KOPT-K1 (cell line): ENCODE measurements at regions not wholly inside any gene's neighbourhood (a gene's known extent, or its start where the extent isn't known, plus 50 kb on each side); places are given as distances from the start of the nearest gene placed in this dataset.
"Not testable (repeated sequence)": the region's sequence is repeated elsewhere in the genome, so short reads cannot be mapped to it uniquely, and the experiment has no call there.

ENCODE experiments used
- H3K27ac ChIP-seq: fragments of 200-600 bp; sonication (generic); 2 replicates; pipeline ENCODE4 v1.5.1; 2016; ENCODE audit warnings: antibody characterized with exemption, mild to moderate bottlenecking, low read depth, low read length; ENCODE audit not compliant: poor library complexity, severe bottlenecking
- H3K36me3 ChIP-seq: fragments of 200-600 bp; sonication (generic); 2 replicates; pipeline ENCODE4 v1.5.1; 2017; ENCODE audit warnings: antibody characterized with exemption, mild to moderate bottlenecking, low read length, moderate library complexity; ENCODE audit not compliant: insufficient read depth
- H3K9me3 ChIP-seq: fragments of 200-600 bp; sonication (generic); 2 replicates; pipeline ENCODE4 v1.5.1; 2017; ENCODE audit warnings: antibody characterized with exemption, low read length, mild to moderate bottlenecking; ENCODE audit not compliant: insufficient read depth, poor library complexity, severe bottlenecking

DNA sequence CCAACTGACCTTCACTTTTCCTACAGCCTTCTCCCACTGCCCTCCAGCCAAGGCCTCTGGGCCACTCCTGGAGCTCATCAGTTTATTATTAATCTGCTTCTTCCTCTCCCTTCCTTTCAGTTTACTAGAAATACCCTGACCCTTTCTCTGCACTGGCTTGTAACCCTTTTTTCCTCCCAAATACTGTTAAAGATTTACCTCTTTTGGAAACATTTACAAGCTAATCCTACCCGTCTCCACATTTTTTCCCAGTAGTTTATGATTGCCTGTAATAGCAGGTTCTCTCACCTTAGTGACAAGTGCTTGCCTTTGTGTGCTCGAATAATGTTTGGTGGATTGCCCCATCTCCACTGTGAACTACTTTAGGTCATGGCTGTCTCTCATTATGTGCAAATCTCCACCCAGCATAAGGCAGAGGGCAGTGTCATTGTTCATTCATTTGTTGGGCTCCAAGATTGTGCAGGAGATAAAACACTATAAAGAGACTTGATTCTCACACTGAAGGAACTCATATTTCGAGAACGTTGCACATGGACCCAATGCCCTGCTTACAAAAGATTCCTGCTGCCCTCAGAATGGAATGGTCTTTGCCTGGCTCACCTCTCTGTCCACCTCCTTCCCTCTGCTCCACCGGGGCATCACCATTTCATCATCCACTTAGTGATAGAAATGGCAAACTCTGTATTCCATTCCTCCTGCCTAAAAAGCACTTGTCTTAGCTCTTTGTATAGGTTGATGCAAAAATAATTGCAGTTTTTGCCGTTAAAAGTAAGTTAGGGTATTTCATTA is 491.1 kb downstream of the UTRN start:
- Histone ChIP-seq H3K9me3 (no peaks in the 10 kb centered on the region), H3K36me3 (peaks cover 60% of the 10 kb centered on the region), H3K27ac (no peak overlapping the region)

DNA sequence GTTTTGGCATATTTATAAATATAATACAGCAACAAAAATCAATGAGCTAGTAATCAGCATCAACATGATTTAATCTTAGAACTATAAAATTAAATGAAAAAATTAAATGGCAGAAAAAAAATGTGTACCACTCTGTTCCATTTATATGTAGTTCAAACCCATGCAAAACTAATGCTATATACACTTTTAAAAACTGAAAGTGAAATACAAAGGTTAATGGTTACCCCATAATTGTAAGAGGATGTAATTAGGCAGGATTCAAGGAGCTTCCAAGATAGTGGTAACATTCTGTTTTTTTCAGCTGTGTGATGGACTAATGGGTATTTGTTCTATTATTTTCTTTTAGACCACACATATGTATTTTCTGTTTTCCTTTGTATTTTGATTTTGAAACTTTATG is 492.1 kb downstream of the UTRN start:
- Histone ChIP-seq H3K27ac (no peak overlapping the region), H3K9me3 (no peaks in the 10 kb centered on the region), H3K36me3 (peaks cover 63% of the 10 kb centered on the region)

DNA sequence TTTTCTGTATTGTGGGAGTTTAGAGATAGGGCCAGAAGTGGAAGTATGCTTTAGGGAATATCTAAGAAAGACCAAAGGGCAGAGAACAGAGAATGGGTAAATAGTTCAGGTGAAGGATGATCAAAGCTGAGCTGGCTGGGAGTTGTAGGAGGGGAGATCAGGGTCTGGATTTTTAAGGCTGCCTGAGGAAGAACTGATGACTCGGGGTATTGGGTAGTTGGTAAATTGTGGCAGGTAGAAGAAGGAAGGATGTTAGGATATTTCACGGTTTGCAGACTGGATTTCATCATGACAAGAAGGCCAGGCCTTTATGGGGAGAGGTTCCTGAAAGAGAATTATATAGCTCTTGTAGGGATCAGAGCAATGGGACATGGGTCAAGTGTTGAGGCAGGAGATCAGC is 492.9 kb downstream of the UTRN start:
- Histone ChIP-seq H3K9me3 (no peaks in the 10 kb centered on the region), H3K27ac (no peak overlapping the region), H3K36me3 (peaks cover 65% of the 10 kb centered on the region)

DNA sequence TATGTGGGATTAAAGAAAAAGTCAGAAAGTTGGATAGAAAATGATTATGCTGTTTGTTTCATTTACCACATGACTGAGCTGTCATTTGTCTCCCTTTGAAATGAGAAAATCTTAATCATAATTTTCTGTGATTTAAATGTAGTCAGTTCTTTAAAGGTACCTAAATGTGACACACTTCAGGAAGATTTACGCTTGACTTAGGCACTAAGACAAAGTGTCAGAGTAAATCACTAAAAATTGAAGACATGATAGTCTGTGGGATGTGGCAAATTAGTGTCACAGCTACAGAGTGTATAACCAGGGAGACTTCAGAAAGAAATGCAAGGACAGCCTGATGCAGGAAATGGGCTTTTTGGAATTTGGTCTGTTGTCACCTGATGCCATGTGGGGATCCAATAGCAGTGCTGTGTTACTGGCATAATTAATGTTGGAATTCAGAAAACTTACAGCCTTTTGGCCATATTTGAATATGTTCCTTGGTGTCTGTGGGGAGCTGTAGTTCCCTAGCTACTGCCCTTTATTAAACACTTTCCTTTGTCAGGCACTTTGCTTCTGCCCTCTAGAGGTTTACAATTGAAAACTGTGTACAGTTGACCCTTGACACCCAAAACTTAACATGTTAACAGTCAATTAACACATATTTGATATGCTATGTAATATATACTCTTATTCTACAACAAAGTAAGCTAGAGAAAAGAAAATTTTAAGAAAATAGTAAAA is 493.8 kb downstream of the UTRN start:
- Histone ChIP-seq H3K9me3 (no peaks in the 10 kb centered on the region), H3K36me3 (peaks cover 65% of the 10 kb centered on the region), H3K27ac (no peak overlapping the region)

DNA sequence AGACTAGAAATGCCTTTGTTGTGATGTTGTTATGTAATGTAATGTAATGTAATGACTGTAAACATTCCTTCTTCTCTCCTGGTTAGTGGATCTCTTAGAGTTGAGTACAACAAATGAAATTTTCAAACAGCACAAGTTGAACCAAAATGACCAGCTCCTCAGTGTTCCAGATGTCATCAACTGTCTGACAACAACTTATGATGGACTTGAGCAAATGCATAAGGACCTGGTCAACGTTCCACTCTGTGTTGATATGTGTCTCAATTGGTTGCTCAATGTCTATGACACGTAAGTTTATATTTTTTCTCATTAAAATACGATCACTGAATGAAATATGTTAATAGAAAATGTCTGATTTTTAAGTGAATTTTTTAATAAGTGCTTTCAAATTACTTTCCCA is 496.7 kb downstream of the UTRN start:
- Histone ChIP-seq H3K9me3 (no peaks in the 10 kb centered on the region), H3K27ac (no peak overlapping the region), H3K36me3 (peaks cover 53% of the 10 kb centered on the region)

DNA sequence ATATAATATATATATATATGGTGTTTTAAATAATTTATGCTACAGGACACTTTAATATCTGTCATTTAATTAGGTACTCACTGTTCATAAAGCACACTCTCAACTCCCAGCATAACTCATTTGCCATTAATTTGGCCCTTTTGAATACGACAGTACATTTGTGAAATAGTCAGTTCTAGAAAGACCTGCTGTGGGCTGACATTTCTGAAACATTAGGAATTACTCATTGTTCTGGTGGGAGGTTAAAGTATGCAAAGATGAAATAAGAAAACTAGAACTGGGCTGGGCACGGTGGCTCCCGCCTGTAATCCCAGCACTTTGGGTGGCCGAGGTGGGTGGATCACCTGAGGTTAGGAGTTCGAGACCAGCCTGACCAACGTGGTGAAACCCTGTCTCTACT is 497.5 kb downstream of the UTRN start:
- Histone ChIP-seq H3K36me3 (peaks cover 56% of the 10 kb centered on the region), H3K9me3 (no peaks in the 10 kb centered on the region), H3K27ac (no peak overlapping the region)

DNA sequence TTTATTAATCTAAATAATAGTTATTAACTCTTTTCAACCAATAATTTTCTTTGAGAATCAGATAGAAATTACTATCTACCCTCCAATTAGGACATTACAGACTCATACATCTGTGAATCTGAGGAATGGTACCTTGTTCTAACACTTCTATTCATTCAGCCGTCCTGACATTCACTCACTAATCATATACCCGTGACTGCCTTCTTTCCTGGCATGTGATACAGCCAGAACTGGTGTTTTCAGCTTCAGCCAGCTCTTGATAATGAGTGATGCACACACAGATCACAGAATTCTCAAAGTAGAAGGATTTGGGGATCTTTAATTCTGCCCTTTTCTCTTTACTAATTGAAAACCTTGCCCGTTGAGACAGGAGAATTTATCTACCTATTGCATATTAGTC is 499.9 kb downstream of the UTRN start:
- H3K36me3 ChIP-seq = peaks cover 67% of the 10 kb centered on the region
- H3K9me3 ChIP-seq = no peaks in the 10 kb centered on the region
- no peak overlapping the region for H3K27ac ChIP-seq

DNA sequence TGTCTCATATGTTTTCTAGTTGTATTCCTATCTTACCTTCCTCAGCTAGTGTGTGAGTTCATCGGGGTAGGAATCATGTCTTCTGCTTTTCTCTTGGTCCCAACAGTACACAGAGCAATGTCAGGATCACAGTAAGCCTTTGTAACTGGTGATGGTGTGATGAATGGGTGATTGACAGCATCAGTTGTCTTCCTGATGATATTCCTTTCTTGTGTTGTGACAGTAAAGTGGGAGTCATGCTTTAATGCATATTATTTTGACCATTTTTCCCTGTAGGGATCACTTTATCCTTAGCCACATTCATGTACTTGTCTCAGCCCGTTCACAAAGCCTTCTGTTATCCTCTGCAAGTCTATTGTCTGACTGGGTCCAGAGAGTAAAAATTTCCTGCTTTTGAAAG is 501.7 kb downstream of the UTRN start:
- Histone ChIP-seq H3K9me3 (no peaks in the 10 kb centered on the region), H3K27ac (no peak overlapping the region)

DNA sequence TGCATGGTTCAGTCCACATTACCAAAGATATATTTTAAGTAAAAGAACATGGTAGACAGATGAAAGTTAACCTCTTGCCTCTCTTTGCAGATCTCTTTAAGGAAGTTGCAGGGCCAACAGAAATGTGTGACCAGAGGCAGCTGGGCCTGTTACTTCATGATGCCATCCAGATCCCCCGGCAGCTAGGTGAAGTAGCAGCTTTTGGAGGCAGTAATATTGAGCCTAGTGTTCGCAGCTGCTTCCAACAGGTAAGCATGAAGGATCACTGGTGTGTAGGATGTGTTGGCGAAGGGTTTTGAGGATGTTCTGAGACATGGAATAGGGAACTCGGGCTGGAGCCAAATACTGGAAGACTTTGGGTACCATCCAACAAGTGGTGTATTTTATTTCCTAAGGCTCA is 508.6 kb downstream of the UTRN start:
- H3K36me3 ChIP-seq = peaks cover 80% of the 10 kb centered on the region
- peaks cover 15% of the 10 kb centered on the region for H3K9me3 ChIP-seq
- no peak overlapping the region for H3K27ac ChIP-seq

More for the DNA sequence above, 501.7 kb downstream of the UTRN start:
- H3K36me3 ChIP-seq = peaks cover 71% of the 10 kb centered on the region

DNA sequence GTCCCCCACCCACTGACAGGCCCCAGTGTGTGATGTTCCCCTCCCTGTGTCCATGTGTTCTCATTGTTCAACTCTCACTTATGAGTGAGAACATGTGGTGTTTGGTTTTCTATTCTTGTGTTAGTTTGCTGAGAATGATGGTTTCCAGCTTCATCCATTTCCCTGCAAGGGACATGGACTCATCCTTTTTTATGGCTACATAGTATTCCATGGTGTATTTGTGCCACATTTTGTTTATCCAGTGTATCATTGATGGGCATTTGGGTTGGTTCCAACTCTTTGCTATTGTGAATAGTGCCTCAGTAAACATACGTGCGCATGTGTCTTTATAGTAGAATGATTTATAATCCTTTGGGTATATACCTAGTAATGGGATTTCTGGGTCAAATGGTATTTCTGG is 509.9 kb downstream of the UTRN start:
- H3K27ac ChIP-seq = not testable (repeated sequence)
- Histone ChIP-seq H3K9me3 (peaks cover 15% of the 10 kb centered on the region), H3K36me3 (peaks cover 77% of the 10 kb centered on the region)

DNA sequence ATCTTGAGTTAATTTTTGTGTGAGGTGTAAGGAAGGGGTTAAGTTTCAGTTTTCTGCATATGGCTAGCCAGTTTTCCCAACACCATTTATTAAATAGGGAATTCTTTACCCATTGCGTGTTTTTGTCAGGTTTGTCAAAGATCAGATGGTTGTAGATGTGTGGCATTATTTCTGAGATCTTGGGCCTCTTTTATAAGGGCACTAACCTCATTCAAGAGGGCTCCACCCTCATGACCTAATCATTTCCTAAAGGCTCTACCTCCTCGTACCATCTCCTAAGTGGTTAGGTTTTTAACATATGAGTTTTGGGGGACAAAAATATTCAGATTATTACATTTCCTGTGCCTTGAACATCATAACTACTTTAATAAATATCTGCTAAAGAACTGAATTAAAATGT is 510.9 kb downstream of the UTRN start:
- Histone ChIP-seq H3K27ac (no peak overlapping the region), H3K9me3 (peaks cover 15% of the 10 kb centered on the region), H3K36me3 (peaks cover 72% of the 10 kb centered on the region)

DNA sequence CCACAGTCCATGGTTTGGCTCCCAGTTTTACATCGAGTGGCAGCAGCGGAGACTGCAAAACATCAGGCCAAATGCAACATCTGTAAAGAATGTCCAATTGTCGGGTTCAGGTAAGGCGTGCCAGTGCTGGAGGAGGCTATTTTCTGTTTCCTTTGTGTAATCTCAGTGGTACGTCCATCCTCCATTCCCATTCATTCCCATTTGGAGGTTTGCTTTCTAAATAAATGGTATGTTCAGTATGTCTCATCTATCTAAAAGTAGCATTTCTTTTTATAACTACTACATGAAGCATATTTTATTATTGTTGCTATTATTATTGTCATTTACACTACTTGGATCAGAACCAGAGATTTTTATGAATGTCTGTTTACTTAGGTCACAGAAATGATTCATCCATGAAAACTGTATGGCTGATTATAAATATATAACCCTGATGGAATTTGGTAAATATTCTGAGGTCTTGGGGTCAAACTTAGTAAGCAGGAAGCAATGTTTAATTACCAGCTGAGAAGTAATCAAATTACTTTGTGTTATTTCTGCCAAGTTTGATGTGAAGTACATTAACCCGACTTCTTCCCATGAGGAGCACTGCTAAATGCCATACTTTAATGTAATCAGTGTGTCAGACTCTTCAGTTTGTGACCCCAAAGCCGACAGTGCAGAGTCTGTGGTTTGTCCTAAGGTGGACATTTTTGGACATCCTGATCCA is 512.9 kb downstream of the UTRN start:
- H3K27ac ChIP-seq = no peak overlapping the region
- peaks cover 73% of the 10 kb centered on the region for H3K36me3 ChIP-seq

DNA sequence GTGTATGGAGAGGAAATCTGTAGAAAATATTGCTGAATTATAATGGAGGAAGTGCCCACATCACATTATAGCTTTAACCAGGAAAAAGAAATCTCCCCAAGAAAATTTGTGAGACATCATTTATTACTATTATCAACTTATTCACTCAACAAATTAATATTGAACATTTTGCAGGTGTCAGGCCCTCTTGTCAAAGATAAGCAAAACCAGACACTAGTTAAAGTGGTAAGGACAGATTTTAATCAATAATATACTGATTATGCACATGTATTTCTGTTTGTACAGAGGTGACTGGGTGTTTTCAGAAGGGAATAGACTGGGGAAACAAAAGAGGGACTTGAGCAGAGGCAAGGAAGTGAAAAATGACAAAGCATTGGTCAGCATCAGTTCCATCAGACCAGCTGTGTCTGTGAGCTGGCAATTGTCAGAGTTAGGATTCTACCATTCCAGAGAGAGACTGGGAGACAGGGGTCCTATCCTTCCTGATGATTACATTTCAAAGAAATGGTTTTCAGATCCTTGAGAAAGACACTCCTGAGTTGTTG is 519.2 kb downstream of the UTRN start:
- no peak overlapping the region for H3K27ac ChIP-seq
- peaks cover 59% of the 10 kb centered on the region for H3K36me3 ChIP-seq
- H3K9me3 ChIP-seq = no peaks in the 10 kb centered on the region

More for the DNA sequence above, 512.9 kb downstream of the UTRN start:
- H3K9me3 ChIP-seq = peaks cover 15% of the 10 kb centered on the region

DNA sequence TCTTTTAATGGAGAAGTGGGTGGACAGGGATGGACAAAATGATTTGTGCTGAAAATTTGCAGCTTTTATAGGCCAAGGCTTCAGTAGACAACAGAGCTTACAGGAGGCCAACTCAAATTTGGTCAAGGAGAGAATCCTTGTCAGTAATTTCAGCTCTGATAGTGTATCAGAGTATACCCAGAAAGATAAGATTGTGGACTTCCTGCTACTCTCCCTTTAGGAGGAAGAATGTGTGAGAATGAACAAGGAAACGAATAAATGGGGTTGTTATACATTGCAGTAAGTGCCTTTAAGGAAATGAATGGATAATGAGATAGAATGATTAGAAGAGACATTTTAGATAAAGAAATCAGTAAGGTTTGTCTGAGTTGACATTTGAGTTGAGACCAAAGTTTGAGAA is 519.9 kb downstream of the UTRN start:
- no peaks in the 10 kb centered on the region for H3K9me3 ChIP-seq
- H3K36me3 ChIP-seq = peaks cover 61% of the 10 kb centered on the region
- no peak overlapping the region for H3K27ac ChIP-seq

DNA sequence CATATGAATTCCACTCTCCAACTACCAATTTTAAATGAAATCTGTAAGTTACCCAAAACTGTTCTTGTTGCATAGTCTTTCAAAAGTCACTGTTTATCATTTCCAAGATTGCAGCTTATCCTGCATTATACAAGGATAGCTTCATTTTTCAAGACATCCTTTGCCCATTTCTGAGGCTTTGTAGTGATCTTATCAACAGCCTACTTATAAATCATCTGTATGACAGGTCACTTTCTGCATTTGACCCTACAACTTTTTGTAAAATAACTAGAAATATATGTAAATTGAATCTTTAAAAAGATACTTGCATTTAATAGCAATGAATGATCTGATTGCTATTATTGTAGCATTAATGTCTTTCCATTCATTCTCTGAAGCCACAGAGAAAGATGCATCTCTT is 521.1 kb downstream of the UTRN start:
- Histone ChIP-seq H3K9me3 (no peaks in the 10 kb centered on the region), H3K27ac (no peak overlapping the region), H3K36me3 (peaks cover 65% of the 10 kb centered on the region)
